ENCODE measurements at regions not wholly inside any gene's neighbourhood (a gene's known extent, or its start where the extent isn't known, plus 50 kb on each side); places are given as distances from the start of the nearest gene placed in this dataset.

GRCh38 chr13:30103161-30103840 lies 204.1 kb downstream of the KATNAL1 start:
- TF ChIP-seq CTCF (conservative IDR thresholded peaks at IDR 0.05; ENCODE audit: low read depth in 2 of 2) = no peak
- no peak for TF ChIP-seq POLR2AphosphoS5 (IDR thresholded peaks at IDR 0.05; ENCODE audit: low read depth)
- no peak for TF ChIP-seq REST (IDR thresholded peaks at IDR 0.05; ENCODE audit: unreplicated experiment)
- TF ChIP-seq EZH2 (IDR thresholded peaks at IDR 0.05; ENCODE audit: low read depth, unreplicated experiment) = no peak
- TF ChIP-seq EZH2phosphoT487 (IDR thresholded peaks at IDR 0.05; ENCODE audit: unreplicated experiment) = no peak
- no peak for TF ChIP-seq ETS1 (IDR thresholded peaks at IDR 0.05)
- TF ChIP-seq CREB1 (CRISPR knock-in tag; IDR thresholded peaks at IDR 0.05; ENCODE audit: low read depth) = no peak
- TF ChIP-seq STAT1 (IDR thresholded peaks at IDR 0.05; ENCODE audit: unreplicated experiment) = no peak
- TF ChIP-seq ZNF114 (CRISPR knock-in tag; IDR thresholded peaks at IDR 0.05) = no peak
- no peak for TF ChIP-seq JUNB (IDR thresholded peaks at IDR 0.05; ENCODE audit: unreplicated experiment)
- TF ChIP-seq ZNF331 (CRISPR knock-in tag; IDR thresholded peaks at IDR 0.05; ENCODE audit: low read depth) = no peak
- no peak for TF ChIP-seq NANOG (IDR thresholded peaks at IDR 0.05; ENCODE audit: borderline replicate concordance)
- TF ChIP-seq ZNF462 (CRISPR knock-in tag; IDR thresholded peaks at IDR 0.05) = no peak

All from GM23338 (cell line).